GM23248 (cell line): ENCODE measurements at regions not wholly inside any gene's neighbourhood (a gene's known extent, or its start where the extent isn't known, plus 50 kb on each side); places are given as distances from the start of the nearest gene placed in this dataset.

ENCODE experiments used
- EZH2 ChIP-seq: fragments of 200-600 bp; sonication (generic); IDR thresholded peaks from 2 replicates; pipeline ENCODE4 v1.6.1; 2018; ENCODE audit warnings: antibody characterized with exemption, mild to moderate bottlenecking; ENCODE audit not compliant: insufficient read depth, poor library complexity, severe bottlenecking
- EZH2phosphoT487 ChIP-seq: fragments of 200-600 bp; sonication (generic); IDR thresholded peaks from 2 replicates; pipeline ENCODE4 v1.6.1; 2018; ENCODE audit warnings: antibody characterized with exemption, moderate library complexity, mild to moderate bottlenecking, low read depth; ENCODE audit not compliant: insufficient read depth

DNA sequence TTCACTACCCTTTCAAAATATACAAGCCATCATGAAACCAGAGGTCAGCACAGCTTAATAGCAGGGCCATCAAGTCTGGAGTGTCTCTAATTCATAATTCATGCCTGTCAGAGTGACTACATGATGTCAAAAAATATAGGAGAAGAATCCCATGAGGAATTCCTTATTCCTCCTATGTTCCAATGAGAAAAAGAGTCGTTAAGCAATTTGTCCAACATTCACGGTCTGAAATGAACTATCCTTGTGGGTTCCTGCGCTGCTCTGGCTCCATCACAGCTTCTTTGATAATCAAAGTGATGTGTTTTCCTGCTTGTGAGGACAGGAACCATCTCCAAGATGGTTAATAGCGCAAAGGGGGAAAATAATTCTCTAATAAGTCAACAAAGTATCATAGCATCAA is 560.4 kb upstream of the KLHL29 start:
- TF ChIP-seq EZH2 = no peak
- no peak for TF ChIP-seq EZH2phosphoT487
